ENCODE measurements at regions not wholly inside any gene's neighbourhood (a gene's known extent, or its start where the extent isn't known, plus 50 kb on each side); places are given as distances from the start of the nearest gene placed in this dataset.

- no peak for TF ChIP-seq CTCF (IDR thresholded peaks at IDR 0.05; ENCODE audit: low read depth, low read length, missing control alignments)
- no peak overlapping the region for H3K27ac ChIP-seq
- no peak for DNase-seq
- in situ Hi-C loops (cut with HindIII; ENCODE audit: low pct_ligation_motif_present, low sequenced_read_pairs), result no loop called here
- no peak overlapping the region for H3K4me3 ChIP-seq (ENCODE audit: low read depth, low read length)
- H3K36me3 ChIP-seq (replicated peaks), result no peaks in the 10 kb centered on the region
- no peaks in the 10 kb centered on the region for H3K27me3 ChIP-seq (replicated peaks)
These were observed 113.0 kb downstream of the COPRS start for GRCh38 chr17:31745964-31746600.

- H3K27me3 ChIP-seq (replicated peaks), result no peaks in the 10 kb centered on the region
- no peaks in the 10 kb centered on the region for H3K36me3 ChIP-seq (replicated peaks)
- H3K27ac ChIP-seq, result no peak overlapping the region
- DNase-seq, result no peak
- no peak overlapping the region for H3K4me3 ChIP-seq (ENCODE audit: low read depth, low read length)
- in situ Hi-C loops (cut with HindIII; ENCODE audit: low pct_ligation_motif_present, low sequenced_read_pairs), result no loop called here
- no peak for TF ChIP-seq CTCF (IDR thresholded peaks at IDR 0.05; ENCODE audit: low read depth, low read length, missing control alignments)
These were observed 114.5 kb downstream of the COPRS start for GRCh38 chr17:31744511-31744951.

- in situ Hi-C loops (cut with HindIII; ENCODE audit: low pct_ligation_motif_present, low sequenced_read_pairs), result no loop called here
- Histone ChIP-seq H3K27me3 (replicated peaks) (no peaks in the 10 kb centered on the region), H3K27ac (no peak overlapping the region), H3K4me3 (ENCODE audit: low read depth, low read length) (no peak overlapping the region), H3K36me3 (replicated peaks) (no peaks in the 10 kb centered on the region)
- DNase-seq, result no peak
- no peak for TF ChIP-seq CTCF (IDR thresholded peaks at IDR 0.05; ENCODE audit: low read depth, low read length, missing control alignments)
These were observed 115.2 kb downstream of the COPRS start for GRCh38 chr17:31743797-31744196.

- Histone ChIP-seq H3K4me3 (ENCODE audit: low read depth, low read length) (no peak overlapping the region), H3K27ac (no peak overlapping the region), H3K36me3 (replicated peaks) (no peaks in the 10 kb centered on the region), H3K27me3 (replicated peaks) (no peaks in the 10 kb centered on the region)
- DNase-seq, result no peak
- in situ Hi-C loops (cut with HindIII; ENCODE audit: low pct_ligation_motif_present, low sequenced_read_pairs), result no loop called here
- no peak for TF ChIP-seq CTCF (IDR thresholded peaks at IDR 0.05; ENCODE audit: low read depth, low read length, missing control alignments)
These were observed 117.7 kb downstream of the COPRS start for GRCh38 chr17:31741371-31741770.

- Histone ChIP-seq H3K27ac (peak overlapping the region; percentile 7), H3K36me3 (replicated peaks) (no peaks in the 10 kb centered on the region), H3K4me3 (ENCODE audit: low read depth, low read length) (no peak overlapping the region), H3K27me3 (replicated peaks) (no peaks in the 10 kb centered on the region)
- peak; percentile 51 for DNase-seq
- in situ Hi-C loops (cut with HindIII; ENCODE audit: low pct_ligation_motif_present, low sequenced_read_pairs), result no loop called here
- no peak for TF ChIP-seq CTCF (IDR thresholded peaks at IDR 0.05; ENCODE audit: low read depth, low read length, missing control alignments)
These were observed 118.4 kb downstream of the COPRS start for GRCh38 chr17:31740611-31741082.
